ENCODE measurements at regions not wholly inside any gene's neighbourhood (a gene's known extent, or its start where the extent isn't known, plus 50 kb on each side); places are given as distances from the start of the nearest gene placed in this dataset.

DNA sequence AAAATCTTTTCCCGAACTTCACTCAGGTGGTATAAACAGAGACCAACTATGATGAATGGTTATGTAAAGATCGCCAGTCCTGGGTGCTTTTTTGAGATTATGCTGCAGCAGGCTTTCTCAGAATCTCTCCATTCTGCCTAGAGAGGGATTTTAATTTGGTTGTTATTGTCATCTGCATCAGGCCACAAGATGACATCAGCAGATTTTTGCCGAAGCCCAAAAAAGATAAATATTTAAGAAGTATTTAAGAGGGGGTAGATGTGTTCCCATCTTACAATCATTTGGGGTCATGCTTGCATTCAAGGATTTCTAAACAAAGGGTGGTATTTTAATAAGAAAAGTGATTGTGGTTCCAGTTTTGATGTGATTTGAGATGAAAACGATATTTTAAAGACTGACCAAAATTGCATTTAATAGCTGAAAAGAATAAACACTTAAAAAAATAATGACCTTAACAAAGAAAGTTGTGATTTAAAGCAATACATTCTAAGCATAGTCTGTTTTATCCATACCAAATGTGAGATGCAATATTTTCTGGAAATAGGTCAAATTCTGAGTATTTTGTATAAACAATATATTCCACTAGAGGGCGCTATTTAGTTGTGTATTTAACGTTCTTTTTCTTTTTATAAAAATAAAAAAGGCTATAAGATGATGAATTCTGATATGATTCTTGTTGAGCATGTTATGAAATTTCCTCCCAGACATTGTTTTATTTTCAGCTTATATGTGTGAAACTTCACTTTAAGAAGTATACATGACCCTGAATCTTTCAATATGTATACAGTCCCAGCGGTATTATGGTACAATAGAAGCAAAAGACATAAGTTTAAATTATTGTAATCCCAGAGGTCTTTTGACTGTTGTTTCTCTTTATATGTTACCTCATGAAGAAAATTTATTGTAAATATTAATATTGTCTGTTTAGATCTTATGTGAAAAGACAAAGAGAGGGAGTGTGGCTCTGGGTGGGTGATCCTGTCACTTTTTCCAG is 51.0 kb upstream of the ZFP64 start:
- no peak for DNase-seq

All from NK-92 treated with Interleukin-12 subunit alpha and Interleukin-12 subunit beta, amount 100 ng/mL, for 24 hours (cell line).